22Rv1 (cell line): ENCODE measurements at regions not wholly inside any gene's neighbourhood (a gene's known extent, or its start where the extent isn't known, plus 50 kb on each side); places are given as distances from the start of the nearest gene placed in this dataset.

Experiments
- ZFX ChIP-seq: fragments of 450-650 bp; IDR thresholded peaks from 2 replicates; pipeline ENCODE4 v1.6.1; 2017; ENCODE audit warnings: antibody characterized with exemption, borderline replicate concordance
- TF ChIP-seq, protein P1 (sequence below): fragments of 450-650 bp; IDR thresholded peaks from 2 replicates; pipeline ENCODE4 v1.5.1; 2017; ENCODE audit warnings: mild to moderate bottlenecking

DNA sequence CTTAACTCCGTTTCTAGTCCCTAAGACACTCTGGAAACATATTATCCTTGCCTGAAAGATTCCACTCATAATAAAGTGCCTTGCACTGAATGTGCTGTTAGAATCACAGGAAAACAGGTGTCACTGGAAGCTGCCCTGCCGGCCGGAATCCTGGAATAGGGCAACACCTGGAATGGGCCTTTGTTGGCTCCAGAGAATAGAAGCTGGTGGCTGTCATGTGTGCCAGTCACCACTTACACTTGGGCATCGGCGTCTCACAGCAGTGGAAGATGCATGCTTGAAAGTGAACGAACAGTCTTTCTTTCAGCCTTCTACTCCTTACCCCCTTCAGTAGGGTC lies 90.8 kb upstream of the AFDN start:
- TF ChIP-seq, protein P1, sequence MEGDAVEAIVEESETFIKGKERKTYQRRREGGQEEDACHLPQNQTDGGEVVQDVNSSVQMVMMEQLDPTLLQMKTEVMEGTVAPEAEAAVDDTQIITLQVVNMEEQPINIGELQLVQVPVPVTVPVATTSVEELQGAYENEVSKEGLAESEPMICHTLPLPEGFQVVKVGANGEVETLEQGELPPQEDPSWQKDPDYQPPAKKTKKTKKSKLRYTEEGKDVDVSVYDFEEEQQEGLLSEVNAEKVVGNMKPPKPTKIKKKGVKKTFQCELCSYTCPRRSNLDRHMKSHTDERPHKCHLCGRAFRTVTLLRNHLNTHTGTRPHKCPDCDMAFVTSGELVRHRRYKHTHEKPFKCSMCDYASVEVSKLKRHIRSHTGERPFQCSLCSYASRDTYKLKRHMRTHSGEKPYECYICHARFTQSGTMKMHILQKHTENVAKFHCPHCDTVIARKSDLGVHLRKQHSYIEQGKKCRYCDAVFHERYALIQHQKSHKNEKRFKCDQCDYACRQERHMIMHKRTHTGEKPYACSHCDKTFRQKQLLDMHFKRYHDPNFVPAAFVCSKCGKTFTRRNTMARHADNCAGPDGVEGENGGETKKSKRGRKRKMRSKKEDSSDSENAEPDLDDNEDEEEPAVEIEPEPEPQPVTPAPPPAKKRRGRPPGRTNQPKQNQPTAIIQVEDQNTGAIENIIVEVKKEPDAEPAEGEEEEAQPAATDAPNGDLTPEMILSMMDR, result no peak
- no peak for TF ChIP-seq ZFX
